ENCODE measurements at regions not wholly inside any gene's neighbourhood (a gene's known extent, or its start where the extent isn't known, plus 50 kb on each side); places are given as distances from the start of the nearest gene placed in this dataset.
"Not testable (repeated sequence)": the region's sequence is repeated elsewhere in the genome, so short reads cannot be mapped to it uniquely, and the experiment has no call there.

DNA sequence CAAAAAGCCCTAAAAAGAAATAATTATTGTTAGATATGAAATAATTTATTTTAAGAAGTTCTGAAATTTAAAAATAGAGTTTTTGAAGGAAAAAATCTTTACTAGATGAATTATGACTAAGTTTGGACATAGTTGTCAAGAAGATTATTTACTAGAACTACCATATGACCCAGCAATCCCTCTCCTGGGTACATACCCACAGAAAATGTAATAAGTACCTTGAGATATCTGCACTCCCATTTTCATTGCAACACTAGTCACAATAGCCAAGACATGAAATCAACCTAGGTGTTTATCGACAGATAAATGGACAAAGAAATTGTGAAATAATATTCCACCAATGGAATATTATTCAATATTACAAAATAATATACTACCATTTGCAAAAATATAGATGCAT, 109.9 kb downstream of the PDHA2 start:
- no peak overlapping the region for H3K27ac ChIP-seq
- no peak for TF ChIP-seq ZFX (IDR thresholded peaks at IDR 0.05)
- TF ChIP-seq, protein P1, sequence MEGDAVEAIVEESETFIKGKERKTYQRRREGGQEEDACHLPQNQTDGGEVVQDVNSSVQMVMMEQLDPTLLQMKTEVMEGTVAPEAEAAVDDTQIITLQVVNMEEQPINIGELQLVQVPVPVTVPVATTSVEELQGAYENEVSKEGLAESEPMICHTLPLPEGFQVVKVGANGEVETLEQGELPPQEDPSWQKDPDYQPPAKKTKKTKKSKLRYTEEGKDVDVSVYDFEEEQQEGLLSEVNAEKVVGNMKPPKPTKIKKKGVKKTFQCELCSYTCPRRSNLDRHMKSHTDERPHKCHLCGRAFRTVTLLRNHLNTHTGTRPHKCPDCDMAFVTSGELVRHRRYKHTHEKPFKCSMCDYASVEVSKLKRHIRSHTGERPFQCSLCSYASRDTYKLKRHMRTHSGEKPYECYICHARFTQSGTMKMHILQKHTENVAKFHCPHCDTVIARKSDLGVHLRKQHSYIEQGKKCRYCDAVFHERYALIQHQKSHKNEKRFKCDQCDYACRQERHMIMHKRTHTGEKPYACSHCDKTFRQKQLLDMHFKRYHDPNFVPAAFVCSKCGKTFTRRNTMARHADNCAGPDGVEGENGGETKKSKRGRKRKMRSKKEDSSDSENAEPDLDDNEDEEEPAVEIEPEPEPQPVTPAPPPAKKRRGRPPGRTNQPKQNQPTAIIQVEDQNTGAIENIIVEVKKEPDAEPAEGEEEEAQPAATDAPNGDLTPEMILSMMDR (conservative IDR thresholded peaks at IDR 0.05), result no peak

DNA sequence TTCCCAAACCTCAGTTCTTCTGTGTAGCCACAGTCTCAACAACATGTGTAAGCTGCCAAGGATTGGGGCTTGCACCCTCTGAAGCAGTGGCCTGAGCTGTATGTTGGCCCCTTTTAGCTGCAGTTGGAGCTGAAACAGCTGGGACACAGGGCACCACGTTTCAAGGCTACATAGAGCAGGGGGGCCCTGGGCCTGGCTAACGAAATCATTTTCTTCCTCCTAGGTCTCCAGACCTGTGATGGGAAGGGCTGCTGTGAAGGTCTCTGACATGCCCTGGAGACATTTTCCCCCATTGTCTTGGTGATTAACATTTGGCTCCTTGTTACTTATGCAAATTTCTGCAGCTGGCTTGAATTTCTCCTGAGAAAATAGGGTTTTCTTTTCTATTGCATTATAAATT, 112.6 kb downstream of the PDHA2 start:
- H3K27ac ChIP-seq, result not testable (repeated sequence)

DNA sequence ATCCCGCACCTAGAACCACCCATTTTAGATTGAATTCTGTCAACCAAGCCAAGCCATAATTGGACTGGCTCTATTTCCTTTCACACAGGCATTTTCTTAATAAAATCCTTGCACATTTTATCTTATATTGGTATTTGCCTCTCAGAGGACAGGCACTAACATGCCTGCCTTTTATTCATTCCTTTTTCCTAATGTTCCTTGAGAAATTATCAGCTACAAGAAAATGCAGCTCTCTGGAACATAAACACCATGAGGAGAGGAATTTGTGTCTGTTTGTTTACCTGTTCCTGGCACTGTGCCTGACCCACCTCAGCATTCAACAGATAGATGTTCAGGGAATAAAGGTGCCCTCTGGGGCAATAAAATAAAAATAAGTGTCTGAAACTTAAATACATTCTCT, 116.2 kb downstream of the PDHA2 start:
- no peak for TF ChIP-seq ZFX (IDR thresholded peaks at IDR 0.05)
- TF ChIP-seq, protein P1 (conservative IDR thresholded peaks at IDR 0.05), result no peak
- H3K27ac ChIP-seq, result no peak overlapping the region

DNA sequence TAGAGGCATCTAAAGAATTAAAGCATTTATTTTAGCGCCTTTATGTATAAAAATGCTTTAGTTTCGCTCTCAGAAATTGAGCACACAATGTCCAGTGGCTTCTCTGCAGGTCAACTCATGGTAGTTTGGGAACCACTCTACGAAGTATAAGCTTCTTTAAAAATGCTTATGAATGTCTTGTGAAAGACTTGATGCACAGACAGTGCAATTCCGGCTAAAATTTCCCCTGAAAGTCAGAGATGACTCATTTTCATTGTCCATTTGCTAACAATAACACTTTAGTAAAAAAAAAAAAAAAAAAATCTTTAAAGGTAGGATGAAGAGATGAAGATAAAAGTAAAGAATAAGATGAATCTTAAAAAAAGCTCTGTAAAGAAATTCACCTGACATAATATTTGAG, 117.2 kb downstream of the PDHA2 start:
- TF ChIP-seq, protein P1 (conservative IDR thresholded peaks at IDR 0.05), result no peak
- TF ChIP-seq ZFX (IDR thresholded peaks at IDR 0.05), result no peak
- no peak overlapping the region for H3K27ac ChIP-seq

DNA sequence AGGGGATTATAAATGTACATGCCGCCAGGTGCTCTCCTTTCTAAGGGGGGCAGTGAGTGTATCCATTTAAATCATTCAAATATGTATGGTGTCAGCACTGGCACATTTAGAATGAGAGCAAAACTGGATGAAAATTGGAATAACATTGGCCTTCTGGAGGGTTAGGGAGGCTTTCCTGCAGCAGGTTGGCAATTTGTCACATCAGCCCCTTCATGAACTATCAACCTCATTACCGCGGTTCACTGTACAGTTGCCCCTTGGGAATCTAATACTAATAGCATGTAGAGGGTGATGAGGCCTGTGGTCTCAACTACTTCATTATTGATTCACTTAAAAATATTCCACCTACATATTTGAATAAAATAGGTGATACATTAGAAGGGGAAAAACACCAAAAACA, 117.9 kb downstream of the PDHA2 start:
- TF ChIP-seq, protein P1 (conservative IDR thresholded peaks at IDR 0.05), result no peak
- no peak for TF ChIP-seq ZFX (IDR thresholded peaks at IDR 0.05)
- no peak overlapping the region for H3K27ac ChIP-seq

DNA sequence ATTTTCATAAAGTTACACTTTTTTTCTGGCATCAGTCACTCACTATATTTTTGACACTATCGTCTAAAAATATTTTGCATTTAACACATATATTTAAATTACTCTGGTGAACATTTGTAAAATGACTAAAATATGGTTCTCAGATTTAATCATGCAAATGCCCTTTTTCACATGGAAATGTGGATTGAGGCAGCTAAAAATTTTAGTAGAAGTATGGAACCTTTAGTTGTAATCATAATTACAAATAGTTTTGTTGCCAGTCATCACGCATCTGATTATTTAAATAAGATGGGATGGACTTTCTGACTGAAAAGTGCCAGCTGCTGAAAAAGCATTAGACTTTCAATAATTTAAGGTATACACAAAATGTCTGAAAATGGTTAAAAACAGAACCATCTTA, 119.3 kb downstream of the PDHA2 start:
- TF ChIP-seq ZFX (IDR thresholded peaks at IDR 0.05), result no peak
- TF ChIP-seq, protein P1 (conservative IDR thresholded peaks at IDR 0.05), result no peak
- no peak overlapping the region for H3K27ac ChIP-seq

DNA sequence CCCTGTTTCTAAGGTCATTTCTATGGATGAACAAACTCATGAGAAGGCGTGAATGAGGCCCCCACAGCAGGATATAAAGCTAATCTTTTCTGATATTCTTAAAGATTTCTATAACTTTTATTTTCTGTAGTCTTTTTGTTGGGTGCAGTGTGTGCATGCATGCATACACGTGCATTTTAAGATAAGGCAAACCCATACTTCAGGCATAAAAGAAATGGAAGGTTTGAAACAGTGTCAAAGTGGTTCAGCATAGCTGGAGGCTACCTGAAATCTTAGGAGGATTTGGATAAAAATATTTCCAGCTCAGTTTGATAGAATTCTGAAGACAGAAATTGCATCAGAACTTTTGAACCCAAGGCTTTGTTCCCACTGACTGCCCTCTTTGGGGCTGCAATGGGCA, 119.7 kb downstream of the PDHA2 start:
- no peak for TF ChIP-seq ZFX (IDR thresholded peaks at IDR 0.05)
- TF ChIP-seq, protein P1 (conservative IDR thresholded peaks at IDR 0.05), result no peak
- no peak overlapping the region for H3K27ac ChIP-seq

DNA sequence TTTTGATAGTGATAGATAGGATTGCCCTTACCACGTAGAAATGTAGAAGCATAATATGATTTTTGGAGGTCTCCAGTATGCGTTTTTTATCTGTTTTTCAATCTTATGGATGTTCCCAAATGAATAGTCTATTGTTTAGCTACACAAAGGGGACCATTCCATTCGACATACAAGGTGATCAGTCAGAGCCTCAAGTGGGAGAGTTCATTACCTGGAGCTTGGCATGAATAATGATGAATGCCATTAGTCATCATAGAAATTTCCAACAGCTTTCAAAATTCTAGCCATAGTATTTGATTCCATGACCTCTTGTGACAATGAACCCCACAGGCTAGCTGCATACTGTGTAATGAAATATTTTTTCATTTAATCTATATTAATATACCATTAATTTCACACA, 123.6 kb downstream of the PDHA2 start:
- H3K27ac ChIP-seq, result no peak overlapping the region
- no peak for TF ChIP-seq ZFX (IDR thresholded peaks at IDR 0.05)
- TF ChIP-seq, protein P1 (conservative IDR thresholded peaks at IDR 0.05), result no peak
